ENCODE measurements at regions not wholly inside any gene's neighbourhood (a gene's known extent, or its start where the extent isn't known, plus 50 kb on each side); places are given as distances from the start of the nearest gene placed in this dataset.

DNA sequence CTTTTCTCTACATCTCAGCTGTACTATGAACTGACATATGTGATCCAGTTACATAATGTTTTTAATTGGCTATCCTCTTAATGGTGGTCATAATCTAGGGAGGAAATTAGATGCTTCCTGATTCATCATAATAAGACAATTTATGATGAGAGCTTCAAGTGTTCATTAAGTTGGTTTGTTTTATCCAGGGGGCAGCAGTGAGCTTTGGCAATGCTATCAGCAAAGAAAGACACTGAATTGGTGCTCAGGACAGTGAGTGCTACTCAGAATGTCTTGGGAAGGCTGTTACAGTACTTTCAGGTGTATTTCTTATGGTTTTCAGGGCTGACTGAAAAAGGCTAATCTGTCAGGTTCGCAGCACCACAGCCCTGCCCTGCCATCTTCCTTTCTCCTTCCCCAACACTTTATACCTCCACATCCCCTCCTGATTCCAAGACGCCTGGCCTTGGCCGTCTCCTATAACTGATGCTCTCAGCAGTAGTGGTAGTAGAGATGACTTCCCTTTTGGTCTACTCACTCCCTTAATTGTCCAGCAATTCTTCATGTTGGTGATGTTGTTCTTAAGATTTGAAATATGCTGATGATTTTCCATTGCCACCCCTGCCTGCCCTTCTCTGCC, 67.0 kb upstream of the TNFAIP3 start:
- TF ChIP-seq, protein P1, sequence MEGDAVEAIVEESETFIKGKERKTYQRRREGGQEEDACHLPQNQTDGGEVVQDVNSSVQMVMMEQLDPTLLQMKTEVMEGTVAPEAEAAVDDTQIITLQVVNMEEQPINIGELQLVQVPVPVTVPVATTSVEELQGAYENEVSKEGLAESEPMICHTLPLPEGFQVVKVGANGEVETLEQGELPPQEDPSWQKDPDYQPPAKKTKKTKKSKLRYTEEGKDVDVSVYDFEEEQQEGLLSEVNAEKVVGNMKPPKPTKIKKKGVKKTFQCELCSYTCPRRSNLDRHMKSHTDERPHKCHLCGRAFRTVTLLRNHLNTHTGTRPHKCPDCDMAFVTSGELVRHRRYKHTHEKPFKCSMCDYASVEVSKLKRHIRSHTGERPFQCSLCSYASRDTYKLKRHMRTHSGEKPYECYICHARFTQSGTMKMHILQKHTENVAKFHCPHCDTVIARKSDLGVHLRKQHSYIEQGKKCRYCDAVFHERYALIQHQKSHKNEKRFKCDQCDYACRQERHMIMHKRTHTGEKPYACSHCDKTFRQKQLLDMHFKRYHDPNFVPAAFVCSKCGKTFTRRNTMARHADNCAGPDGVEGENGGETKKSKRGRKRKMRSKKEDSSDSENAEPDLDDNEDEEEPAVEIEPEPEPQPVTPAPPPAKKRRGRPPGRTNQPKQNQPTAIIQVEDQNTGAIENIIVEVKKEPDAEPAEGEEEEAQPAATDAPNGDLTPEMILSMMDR (IDR thresholded peaks at IDR 0.05), result peak in 5 of 6 experiments; percentile 24 to 70 (median 50)
- TF ChIP-seq POLR2A (IDR thresholded peaks at IDR 0.05), result no peak
